RWPE2 (cell line): ENCODE measurements at regions not wholly inside any gene's neighbourhood (a gene's known extent, or its start where the extent isn't known, plus 50 kb on each side); places are given as distances from the start of the nearest gene placed in this dataset.

ENCODE experiments used
- ATAC-seq: fragments of 200-7000 bp; cut with Tn5 transposase; 3 replicates; pipeline ENCODE4 v1.9.1; 2021; ENCODE audit warnings: low read depth
- DNase-seq: peaks from one replicate; pipeline ENCODE4 v3.0.0-alpha.2; 2020; ENCODE audit warnings: low spot score
- H3K27ac ChIP-seq: fragments of 450-650 bp; 2 replicates; pipeline ENCODE4 v1.5.1; 2017; ENCODE audit warnings: mild to moderate bottlenecking; ENCODE audit not compliant: poor library complexity, severe bottlenecking
- H3K27me3 ChIP-seq: fragments of 250-450 bp; sonication (Bioruptor Pico); 2 replicates; pipeline ENCODE4 v1.5.1; 2021; ENCODE audit warnings: mild to moderate bottlenecking, moderate library complexity; ENCODE audit not compliant: insufficient read depth, poor library complexity, severe bottlenecking
- H3K36me3 ChIP-seq: fragments of 250-450 bp; sonication (Bioruptor Pico); 2 replicates; pipeline ENCODE4 v1.5.1; 2020; ENCODE audit warnings: low read depth, mild to moderate bottlenecking, moderate library complexity
- H3K4me1 ChIP-seq: fragments of 250-450 bp; sonication (Bioruptor Pico); 2 replicates; pipeline ENCODE4 v1.5.1; 2021; ENCODE audit warnings: mild to moderate bottlenecking, moderate library complexity; ENCODE audit not compliant: insufficient read depth, poor library complexity, severe bottlenecking
- H3K4me3 ChIP-seq: fragments of 250-450 bp; sonication (Bioruptor Pico); 2 replicates; pipeline ENCODE4 v1.5.1; 2021; ENCODE audit warnings: mild to moderate bottlenecking, moderate library complexity; ENCODE audit not compliant: severe bottlenecking
- H3K9me3 ChIP-seq: fragments of 250-450 bp; sonication (Bioruptor Pico); 2 replicates; pipeline ENCODE4 v1.5.1; 2021; ENCODE audit warnings: mild to moderate bottlenecking, moderate library complexity; ENCODE audit not compliant: severe bottlenecking
- TF ChIP-seq, protein P1 (sequence below): fragments of 450-650 bp; IDR thresholded peaks from one replicate; pipeline ENCODE4 v1.5.1; 2017; ENCODE audit warnings: mild to moderate bottlenecking, moderate library complexity; ENCODE audit not compliant: poor library complexity, severe bottlenecking

DNA sequence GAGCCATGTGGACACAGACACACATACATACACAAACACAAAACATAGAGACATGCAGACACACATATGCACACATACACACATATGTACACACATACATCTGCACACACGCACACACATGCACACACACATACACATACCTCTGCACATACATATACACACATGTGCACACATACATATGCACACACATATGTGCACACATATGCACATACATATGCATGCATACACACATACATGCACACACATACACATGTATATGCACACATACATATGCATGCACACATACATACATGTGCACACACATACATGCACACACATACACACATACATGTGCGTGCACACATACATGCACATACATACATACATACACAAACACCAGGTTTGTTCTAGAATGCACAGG, 236.3 kb upstream of the FOXK1 start:
- no peak for DNase-seq
- Histone ChIP-seq H3K4me3 (no peak overlapping the region), H3K27me3 (no peaks in the 10 kb centered on the region), H3K4me1 (no peaks in the 10 kb centered on the region), H3K27ac (no peak overlapping the region), H3K36me3 (no peaks in the 10 kb centered on the region), H3K9me3 (no peaks in the 10 kb centered on the region)
- TF ChIP-seq, protein P1, sequence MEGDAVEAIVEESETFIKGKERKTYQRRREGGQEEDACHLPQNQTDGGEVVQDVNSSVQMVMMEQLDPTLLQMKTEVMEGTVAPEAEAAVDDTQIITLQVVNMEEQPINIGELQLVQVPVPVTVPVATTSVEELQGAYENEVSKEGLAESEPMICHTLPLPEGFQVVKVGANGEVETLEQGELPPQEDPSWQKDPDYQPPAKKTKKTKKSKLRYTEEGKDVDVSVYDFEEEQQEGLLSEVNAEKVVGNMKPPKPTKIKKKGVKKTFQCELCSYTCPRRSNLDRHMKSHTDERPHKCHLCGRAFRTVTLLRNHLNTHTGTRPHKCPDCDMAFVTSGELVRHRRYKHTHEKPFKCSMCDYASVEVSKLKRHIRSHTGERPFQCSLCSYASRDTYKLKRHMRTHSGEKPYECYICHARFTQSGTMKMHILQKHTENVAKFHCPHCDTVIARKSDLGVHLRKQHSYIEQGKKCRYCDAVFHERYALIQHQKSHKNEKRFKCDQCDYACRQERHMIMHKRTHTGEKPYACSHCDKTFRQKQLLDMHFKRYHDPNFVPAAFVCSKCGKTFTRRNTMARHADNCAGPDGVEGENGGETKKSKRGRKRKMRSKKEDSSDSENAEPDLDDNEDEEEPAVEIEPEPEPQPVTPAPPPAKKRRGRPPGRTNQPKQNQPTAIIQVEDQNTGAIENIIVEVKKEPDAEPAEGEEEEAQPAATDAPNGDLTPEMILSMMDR: no peak
- ATAC-seq: no peak

DNA sequence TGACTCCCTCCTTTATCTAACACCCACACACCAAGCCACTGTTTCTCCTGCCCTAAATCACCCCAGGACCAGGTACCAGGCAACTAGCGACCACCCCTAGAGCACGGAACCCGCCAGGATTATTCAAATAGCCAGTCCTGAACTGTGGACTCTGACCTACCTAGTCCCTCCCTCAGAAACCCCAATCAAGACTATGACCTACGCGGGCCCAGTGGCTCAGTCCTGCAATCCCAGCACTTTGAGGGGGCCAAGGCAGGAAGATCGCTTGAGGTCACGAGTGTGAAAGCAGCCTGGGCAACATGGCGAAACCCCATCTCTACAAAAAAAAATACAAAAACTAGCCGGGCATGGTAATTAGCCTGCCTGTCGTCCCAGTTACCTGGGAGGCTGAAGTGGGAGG, 232.8 kb upstream of the FOXK1 start:
- H3K27ac ChIP-seq: no peak overlapping the region
- no peaks in the 10 kb centered on the region for H3K9me3 ChIP-seq
- no peak overlapping the region for H3K4me3 ChIP-seq
- ATAC-seq (no peak), DNase-seq (no peak)
- H3K27me3 ChIP-seq: no peaks in the 10 kb centered on the region
- TF ChIP-seq, protein P1: no peak
- no peaks in the 10 kb centered on the region for H3K36me3 ChIP-seq
- no peaks in the 10 kb centered on the region for H3K4me1 ChIP-seq

DNA sequence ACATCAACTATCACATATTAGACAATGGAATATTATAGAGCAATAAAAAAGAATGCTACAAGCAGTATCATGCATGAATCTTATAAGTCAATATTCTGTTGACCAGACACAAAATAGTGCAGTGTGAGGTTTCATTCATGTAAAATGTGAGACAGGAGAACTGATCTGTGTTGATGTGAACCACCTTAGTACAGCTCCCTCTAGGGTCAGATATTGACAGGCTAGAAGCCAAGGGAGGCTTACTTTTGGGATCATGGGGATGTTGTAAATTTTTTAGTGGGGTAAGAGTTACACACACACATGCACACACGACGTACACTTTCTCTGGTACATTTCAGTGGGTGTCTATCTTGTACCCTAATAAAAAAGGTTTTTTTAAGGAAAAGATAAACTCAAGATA, 231.6 kb upstream of the FOXK1 start:
- DNase-seq (no peak), ATAC-seq (no peak)
- Histone ChIP-seq H3K4me3 (no peak overlapping the region), H3K36me3 (no peaks in the 10 kb centered on the region), H3K27me3 (no peaks in the 10 kb centered on the region), H3K9me3 (no peaks in the 10 kb centered on the region), H3K4me1 (no peaks in the 10 kb centered on the region), H3K27ac (no peak overlapping the region)
- TF ChIP-seq, protein P1: no peak

DNA sequence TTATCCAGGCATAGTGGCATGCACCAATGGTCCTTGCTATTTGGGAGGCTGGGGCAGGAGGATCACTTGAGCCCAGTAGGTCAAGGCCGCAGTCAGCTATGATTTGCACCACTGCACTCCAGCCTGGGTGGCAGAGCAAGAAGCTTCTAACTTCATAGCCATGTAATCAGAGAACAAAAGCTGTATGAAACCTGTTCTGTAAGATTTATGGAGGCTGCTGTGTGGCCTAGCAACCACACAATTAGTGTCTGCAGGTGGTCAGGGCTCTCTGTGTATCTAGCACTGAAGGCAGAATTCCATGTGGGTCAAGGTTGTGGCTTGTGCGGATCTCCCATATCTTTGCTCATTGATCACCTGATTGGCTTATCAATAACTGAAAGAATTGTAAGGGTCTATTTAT, 221.5 kb upstream of the FOXK1 start:
- H3K9me3 ChIP-seq: no peaks in the 10 kb centered on the region
- H3K27ac ChIP-seq: no peak overlapping the region
- H3K36me3 ChIP-seq: no peaks in the 10 kb centered on the region
- no peak overlapping the region for H3K4me3 ChIP-seq
- TF ChIP-seq, protein P1: no peak
- DNase-seq (no peak), ATAC-seq (no peak)
- H3K27me3 ChIP-seq: no peaks in the 10 kb centered on the region
- no peaks in the 10 kb centered on the region for H3K4me1 ChIP-seq

DNA sequence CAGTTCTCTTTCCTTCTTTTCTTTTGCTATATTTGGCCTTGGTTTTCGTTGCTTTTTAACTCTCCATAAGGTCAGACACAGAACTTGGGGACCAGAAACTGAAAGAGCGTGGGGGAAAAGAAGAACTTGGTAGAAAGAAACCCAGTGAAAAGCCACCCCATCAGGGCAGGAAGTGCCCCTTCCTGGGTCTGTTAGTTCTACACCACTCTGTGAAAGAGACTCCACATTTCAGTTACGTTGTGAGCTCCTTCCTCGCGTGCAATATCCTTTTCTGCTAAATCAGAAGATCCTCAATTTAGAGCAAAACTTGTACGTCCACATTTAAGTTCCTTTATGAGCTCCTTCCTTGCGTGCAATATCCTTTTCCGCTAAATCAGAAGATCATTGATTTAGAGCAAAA, 220.6 kb upstream of the FOXK1 start:
- Histone ChIP-seq H3K36me3 (no peaks in the 10 kb centered on the region), H3K4me3 (no peak overlapping the region), H3K27ac (no peak overlapping the region), H3K27me3 (no peaks in the 10 kb centered on the region), H3K9me3 (no peaks in the 10 kb centered on the region), H3K4me1 (no peaks in the 10 kb centered on the region)
- ATAC-seq (no peak), DNase-seq (no peak)
- TF ChIP-seq, protein P1: no peak
